K562 (cell line): ENCODE measurements at regions not wholly inside any gene's neighbourhood (a gene's known extent, or its start where the extent isn't known, plus 50 kb on each side); places are given as distances from the start of the nearest gene placed in this dataset.

Experiments used
- CBX8 ChIP-seq: fragments of 200-600 bp; sonication (generic); IDR thresholded peaks from 2 replicates; pipeline ENCODE4 v1.6.1; 2012; ENCODE audit warnings: borderline replicate concordance, mixed run types, low read depth, mild to moderate bottlenecking, moderate library complexity, mixed read lengths, low read length, control low read depth, inconsistent platforms; ENCODE audit not compliant: poor library complexity, severe bottlenecking; ENCODE audit errors: extremely low read depth
- DNMT1 ChIP-seq: fragments of 450-650 bp; IDR thresholded peaks from 2 replicates; pipeline ENCODE4 v1.6.1; 2016; ENCODE audit warnings: antibody characterized with exemption, mild to moderate bottlenecking
- HOXB6 ChIP-seq: fragments of 250-450 bp; sonication (Bioruptor Pico); IDR thresholded peaks from 2 replicates; pipeline ENCODE4 v1.5.1; 2022; ENCODE audit warnings: mild to moderate bottlenecking, borderline replicate concordance
- LEF1 ChIP-seq: fragments of 450-650 bp; IDR thresholded peaks from 2 replicates; pipeline ENCODE4 v1.6.1; 2016; ENCODE audit warnings: mild to moderate bottlenecking
- NCOA1 ChIP-seq: fragments of 450-650 bp; IDR thresholded peaks from 2 replicates; pipeline ENCODE4 v1.6.1; 2016; ENCODE audit warnings: low read depth
- NR2F6 ChIP-seq: fragments of 450-650 bp; formaldehyde crosslinking; IDR thresholded peaks from 2 replicates; pipeline ENCODE4 v1.4.0; 2020; ENCODE audit warnings: mild to moderate bottlenecking
- POLR2H ChIP-seq: IDR thresholded peaks from 2 replicates; pipeline ENCODE4 v1.6.1; 2016; ENCODE audit warnings: missing genetic modification characterization, low read depth, mild to moderate bottlenecking, control low read depth, missing compliant biosample characterization, moderate library complexity
- RFX5 ChIP-seq: IDR thresholded peaks from 2 replicates; pipeline ENCODE4 v1.6.1; 2011; ENCODE audit warnings: low read depth, mild to moderate bottlenecking, improper control_type of control experiment, low read length
- SMARCA4 ChIP-seq: fragments of 450-650 bp; IDR thresholded peaks from 2 replicates; pipeline ENCODE4 v1.6.1; 2016
- SPI1 ChIP-seq: IDR thresholded peaks from 2 replicates; pipeline ENCODE4 v1.6.1; 2011; ENCODE audit warnings: low read depth, low read length, control low read depth, borderline replicate concordance
- TEAD1 ChIP-seq, 2 experiments: fragments of 450-650 bp in 1 of 2; sonication (generic) in 1 of 2; formaldehyde crosslinking; IDR thresholded peaks; 2 replicates each; pipeline versions ENCODE4 v1.4.0 to v1.8.0; 2020 to 2022; ENCODE audit warnings: mild to moderate bottlenecking in 2 of 2, missing genetic modification reagents in 1 of 2
- TOE1 ChIP-seq, 2 experiments: fragments of 450-650 bp in 1 of 2; sonication (generic) in 1 of 2; formaldehyde crosslinking in 1 of 2; IDR thresholded peaks; 2 replicates each; pipeline versions ENCODE4 v1.7.1 to v1.8.0; 2016 to 2022; ENCODE audit warnings: borderline replicate concordance in 2 of 2, mild to moderate bottlenecking in 2 of 2, antibody characterized with exemption in 1 of 2, inconsistent platforms in 1 of 2, low read depth in 1 of 2, missing genetic modification reagents in 1 of 2, moderate library complexity in 1 of 2
- ZNF174 ChIP-seq: fragments of 250-450 bp; sonication (Bioruptor Pico); IDR thresholded peaks from 2 replicates; pipeline ENCODE4 v1.4.0; 2020; ENCODE audit warnings: mild to moderate bottlenecking
- ZNF699 ChIP-seq: fragments of 250-450 bp; sonication (Bioruptor Pico); IDR thresholded peaks from 2 replicates; pipeline ENCODE4 v1.8.0; 2021; ENCODE audit warnings: mild to moderate bottlenecking, moderate library complexity; ENCODE audit not compliant: insufficient replicate concordance
- TF ChIP-seq, protein P1 (sequence below): fragments of 450-650 bp; IDR thresholded peaks from 2 replicates; pipeline ENCODE4 v1.7.1; 2018; ENCODE audit warnings: mild to moderate bottlenecking, low read depth; ENCODE audit not compliant: partially characterized antibody
- TF ChIP-seq, protein P2 (sequence below): fragments of 450-650 bp; formaldehyde crosslinking; IDR thresholded peaks from 2 replicates; pipeline ENCODE4 v1.4.0; 2020; ENCODE audit warnings: mild to moderate bottlenecking, mixed read lengths
- TF ChIP-seq, protein P3 (sequence below): IDR thresholded peaks from 2 replicates; pipeline ENCODE4 v1.6.1; 2016; ENCODE audit warnings: missing genetic modification characterization, missing compliant biosample characterization
- TF ChIP-seq, protein P4 (sequence below): fragments of 450-650 bp; IDR thresholded peaks from 2 replicates; pipeline ENCODE4 v1.6.1; 2014; ENCODE audit warnings: low read depth, mild to moderate bottlenecking, moderate library complexity, borderline replicate concordance
- TF ChIP-seq, protein P5 (sequence below): fragments of 450-650 bp; IDR thresholded peaks from 2 replicates; pipeline ENCODE4 v1.6.1; 2016; ENCODE audit warnings: borderline replicate concordance

DNA sequence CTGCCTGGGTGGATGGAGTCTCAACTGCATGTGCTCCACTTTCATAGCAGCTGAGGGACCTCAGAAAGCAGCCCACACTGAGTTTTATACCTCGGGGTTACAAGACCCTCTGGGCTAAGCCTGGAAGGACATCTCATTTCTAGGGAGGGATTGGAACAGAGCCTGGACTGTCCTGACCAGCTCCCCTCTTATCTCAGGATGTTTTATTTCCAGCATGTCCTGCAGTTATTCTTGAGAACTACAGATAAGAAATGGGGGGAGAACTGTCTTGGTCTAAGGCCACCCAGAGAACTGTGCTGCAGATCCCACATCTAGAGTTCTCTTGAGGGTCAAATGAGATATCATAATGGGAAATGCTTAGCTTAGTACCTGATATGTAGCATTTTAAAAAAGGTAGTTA, 97.3 kb upstream of the CHD6 start (continued):
- TF ChIP-seq, protein P1, sequence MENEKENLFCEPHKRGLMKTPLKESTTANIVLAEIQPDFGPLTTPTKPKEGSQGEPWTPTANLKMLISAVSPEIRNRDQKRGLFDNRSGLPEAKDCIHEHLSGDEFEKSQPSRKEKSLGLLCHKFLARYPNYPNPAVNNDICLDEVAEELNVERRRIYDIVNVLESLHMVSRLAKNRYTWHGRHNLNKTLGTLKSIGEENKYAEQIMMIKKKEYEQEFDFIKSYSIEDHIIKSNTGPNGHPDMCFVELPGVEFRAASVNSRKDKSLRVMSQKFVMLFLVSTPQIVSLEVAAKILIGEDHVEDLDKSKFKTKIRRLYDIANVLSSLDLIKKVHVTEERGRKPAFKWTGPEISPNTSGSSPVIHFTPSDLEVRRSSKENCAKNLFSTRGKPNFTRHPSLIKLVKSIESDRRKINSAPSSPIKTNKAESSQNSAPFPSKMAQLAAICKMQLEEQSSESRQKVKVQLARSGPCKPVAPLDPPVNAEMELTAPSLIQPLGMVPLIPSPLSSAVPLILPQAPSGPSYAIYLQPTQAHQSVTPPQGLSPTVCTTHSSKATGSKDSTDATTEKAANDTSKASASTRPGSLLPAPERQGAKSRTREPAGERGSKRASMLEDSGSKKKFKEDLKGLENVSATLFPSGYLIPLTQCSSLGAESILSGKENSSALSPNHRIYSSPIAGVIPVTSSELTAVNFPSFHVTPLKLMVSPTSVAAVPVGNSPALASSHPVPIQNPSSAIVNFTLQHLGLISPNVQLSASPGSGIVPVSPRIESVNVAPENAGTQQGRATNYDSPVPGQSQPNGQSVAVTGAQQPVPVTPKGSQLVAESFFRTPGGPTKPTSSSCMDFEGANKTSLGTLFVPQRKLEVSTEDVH: no peak
- TF ChIP-seq SMARCA4 (peak; percentile 66), CBX8 (no peak), ZNF174 (CRISPR knock-in tag) (no peak), ZNF699 (CRISPR knock-in tag) (no peak), SPI1 (no peak), LEF1 (peak; percentile 40; the same call in 1 of the 2 replicates), HOXB6 (CRISPR knock-in tag) (no peak), TOE1 (IDR thresholded peaks at IDR 0.05; ENCODE audit: borderline replicate concordance) (no peak), TOE1 (CRISPR knock-in tag; IDR thresholded peaks at IDR 0.05; ENCODE audit: borderline replicate concordance, low read depth) (no peak), NR2F6 (CRISPR knock-in tag) (no peak), NCOA1 (peak; percentile 35; the same call in 1 of the 2 replicates), RFX5 (no peak), TEAD1 (CRISPR knock-in tag; IDR thresholded peaks at IDR 0.05) (no peak), DNMT1 (no peak), POLR2H (tag) (no peak)
- TF ChIP-seq, protein P2, sequence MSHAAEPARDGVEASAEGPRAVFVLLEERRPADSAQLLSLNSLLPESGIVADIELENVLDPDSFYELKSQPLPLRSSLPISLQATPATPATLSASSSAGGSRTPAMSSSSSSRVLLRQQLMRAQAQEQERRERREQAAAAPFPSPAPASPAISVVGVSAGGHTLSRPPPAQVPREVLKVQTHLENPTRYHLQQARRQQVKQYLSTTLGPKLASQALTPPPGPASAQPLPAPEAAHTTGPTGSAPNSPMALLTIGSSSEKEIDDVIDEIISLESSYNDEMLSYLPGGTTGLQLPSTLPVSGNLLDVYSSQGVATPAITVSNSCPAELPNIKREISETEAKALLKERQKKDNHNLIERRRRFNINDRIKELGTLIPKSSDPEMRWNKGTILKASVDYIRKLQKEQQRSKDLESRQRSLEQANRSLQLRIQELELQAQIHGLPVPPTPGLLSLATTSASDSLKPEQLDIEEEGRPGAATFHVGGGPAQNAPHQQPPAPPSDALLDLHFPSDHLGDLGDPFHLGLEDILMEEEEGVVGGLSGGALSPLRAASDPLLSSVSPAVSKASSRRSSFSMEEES (CRISPR knock-in tag): no peak
- TF ChIP-seq, protein P3, sequence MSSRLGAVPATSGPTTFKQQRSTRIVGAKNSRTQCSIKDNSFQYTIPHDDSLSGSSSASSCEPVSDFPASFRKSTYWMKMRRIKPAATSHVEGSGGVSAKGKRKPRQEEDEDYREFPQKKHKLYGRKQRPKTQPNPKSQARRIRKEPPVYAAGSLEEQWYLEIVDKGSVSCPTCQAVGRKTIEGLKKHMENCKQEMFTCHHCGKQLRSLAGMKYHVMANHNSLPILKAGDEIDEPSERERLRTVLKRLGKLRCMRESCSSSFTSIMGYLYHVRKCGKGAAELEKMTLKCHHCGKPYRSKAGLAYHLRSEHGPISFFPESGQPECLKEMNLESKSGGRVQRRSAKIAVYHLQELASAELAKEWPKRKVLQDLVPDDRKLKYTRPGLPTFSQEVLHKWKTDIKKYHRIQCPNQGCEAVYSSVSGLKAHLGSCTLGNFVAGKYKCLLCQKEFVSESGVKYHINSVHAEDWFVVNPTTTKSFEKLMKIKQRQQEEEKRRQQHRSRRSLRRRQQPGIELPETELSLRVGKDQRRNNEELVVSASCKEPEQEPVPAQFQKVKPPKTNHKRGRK (tag): no peak
- TF ChIP-seq, protein P4, sequence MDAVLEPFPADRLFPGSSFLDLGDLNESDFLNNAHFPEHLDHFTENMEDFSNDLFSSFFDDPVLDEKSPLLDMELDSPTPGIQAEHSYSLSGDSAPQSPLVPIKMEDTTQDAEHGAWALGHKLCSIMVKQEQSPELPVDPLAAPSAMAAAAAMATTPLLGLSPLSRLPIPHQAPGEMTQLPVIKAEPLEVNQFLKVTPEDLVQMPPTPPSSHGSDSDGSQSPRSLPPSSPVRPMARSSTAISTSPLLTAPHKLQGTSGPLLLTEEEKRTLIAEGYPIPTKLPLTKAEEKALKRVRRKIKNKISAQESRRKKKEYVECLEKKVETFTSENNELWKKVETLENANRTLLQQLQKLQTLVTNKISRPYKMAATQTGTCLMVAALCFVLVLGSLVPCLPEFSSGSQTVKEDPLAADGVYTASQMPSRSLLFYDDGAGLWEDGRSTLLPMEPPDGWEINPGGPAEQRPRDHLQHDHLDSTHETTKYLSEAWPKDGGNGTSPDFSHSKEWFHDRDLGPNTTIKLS: no peak
- TF ChIP-seq, protein P5, sequence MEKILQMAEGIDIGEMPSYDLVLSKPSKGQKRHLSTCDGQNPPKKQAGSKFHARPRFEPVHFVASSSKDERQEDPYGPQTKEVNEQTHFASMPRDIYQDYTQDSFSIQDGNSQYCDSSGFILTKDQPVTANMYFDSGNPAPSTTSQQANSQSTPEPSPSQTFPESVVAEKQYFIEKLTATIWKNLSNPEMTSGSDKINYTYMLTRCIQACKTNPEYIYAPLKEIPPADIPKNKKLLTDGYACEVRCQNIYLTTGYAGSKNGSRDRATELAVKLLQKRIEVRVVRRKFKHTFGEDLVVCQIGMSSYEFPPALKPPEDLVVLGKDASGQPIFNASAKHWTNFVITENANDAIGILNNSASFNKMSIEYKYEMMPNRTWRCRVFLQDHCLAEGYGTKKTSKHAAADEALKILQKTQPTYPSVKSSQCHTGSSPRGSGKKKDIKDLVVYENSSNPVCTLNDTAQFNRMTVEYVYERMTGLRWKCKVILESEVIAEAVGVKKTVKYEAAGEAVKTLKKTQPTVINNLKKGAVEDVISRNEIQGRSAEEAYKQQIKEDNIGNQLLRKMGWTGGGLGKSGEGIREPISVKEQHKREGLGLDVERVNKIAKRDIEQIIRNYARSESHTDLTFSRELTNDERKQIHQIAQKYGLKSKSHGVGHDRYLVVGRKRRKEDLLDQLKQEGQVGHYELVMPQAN: no peak
